PC-9 (cell line): ENCODE measurements at regions not wholly inside any gene's neighbourhood (a gene's known extent, or its start where the extent isn't known, plus 50 kb on each side); places are given as distances from the start of the nearest gene placed in this dataset.

Experiments used
- CTCF ChIP-seq: fragments of 200-600 bp; sonication (generic); conservative IDR thresholded peaks from 2 replicates; pipeline ENCODE4 v1.6.1; 2017; ENCODE audit warnings: mixed run types, antibody characterized with exemption, mild to moderate bottlenecking, moderate library complexity
- EZH2 ChIP-seq: fragments of 200-600 bp; sonication (generic); IDR thresholded peaks from 2 replicates; pipeline ENCODE4 v1.8.0; 2017; ENCODE audit warnings: antibody characterized with exemption, low read depth

GRCh38 chr5:166695326-166695725 lies 1596.1 kb upstream of the WWC1 start:
- TF ChIP-seq CTCF (no peak), EZH2 (no peak)
